Heart left ventricle (tissue), 13 donors: ENCODE measurements at regions not wholly inside any gene's neighbourhood (a gene's known extent, or its start where the extent isn't known, plus 50 kb on each side); places are given as distances from the start of the nearest gene placed in this dataset.

Experiments
- CTCF ChIP-seq, 12 donors: fragments of 200-600 bp; sonication (generic) in 4 of 12; IDR thresholded peaks; one replicate each; pipeline versions ENCODE4 v1.5.0 to v1.8.0; 2018 to 2022; ENCODE audit warnings: antibody characterized with exemption in 12 of 12, mild to moderate bottlenecking in 5 of 12
- POLR2A ChIP-seq, 2 donors: fragments of 450-650 bp; IDR thresholded peaks; one replicate each; pipeline ENCODE4 v1.6.1; 2017; ENCODE audit warnings: antibody characterized with exemption in 2 of 2, mild to moderate bottlenecking in 2 of 2, moderate library complexity in 2 of 2
- donor health status: ischemic (EF 13 %, LVEDD 7.1; RV severe dilation, severe dysfunction).
- donor health status: DM: no; HTN: yes; CAD: no.
- donor health status: DM: no; HTN: no; CAD: no.
- donor health status: ischemic (EF 25% LVEDD 6.9; RV normal size, moderate dysfunction).
- donor health status: ischemic (EF 25% LVEDD 5.7; RV mildly dilated, moderate dysfunction).
- donor health status: ischemic (EF 35%, LVEDD 5.7; RV mildly dilated, moderate dysfunction).
- donor health status: nonischemic (EF 11% LVEDD 7.7; RV severe dilation, severe dysfunction).
- donor health status: DM: yes; HTN: yes; CAD: no.
- donor health status: PGD.
- donor health status: ischemic (EF 29% LVEDD 5.4; RV normal size, mild dysfunction).
- donor health status: nonischemic (EF 23%, LVEDD 6.1; RV moderate dilation, normal function).

- TF ChIP-seq CTCF (IDR thresholded peaks at IDR 0.05) (no peak), POLR2A (IDR thresholded peaks at IDR 0.05) (no peak)
Observed at GRCh38 chrX:110440016-110440805, 81.6 kb downstream of the RTL9 start.
